IgD-negative memory B cell (primary cell): ENCODE measurements at regions not wholly inside any gene's neighbourhood (a gene's known extent, or its start where the extent isn't known, plus 50 kb on each side); places are given as distances from the start of the nearest gene placed in this dataset.
"Not testable (repeated sequence)": the region's sequence is repeated elsewhere in the genome, so short reads cannot be mapped to it uniquely, and the experiment has no call there.

Experiments
- H3K27ac Mint-ChIP-seq, 3 donors: one replicate each; pipeline ENCODE4 v1.8.0; 2020 to 2022; ENCODE audit warnings: mild to moderate bottlenecking in 3 of 3, mixed read lengths in 3 of 3, moderate library complexity in 1 of 3
- H3K27me3 Mint-ChIP-seq: one replicate; pipeline ENCODE4 v1.8.0; 2021; ENCODE audit warnings: mixed read lengths
- H3K36me3 Mint-ChIP-seq: one replicate; pipeline ENCODE4 v1.8.0; 2020; ENCODE audit warnings: mild to moderate bottlenecking, mixed read lengths
- H3K4me1 Mint-ChIP-seq, 3 donors: one replicate each; pipeline ENCODE4 v1.8.0; 2020 to 2022; ENCODE audit warnings: mixed read lengths in 3 of 3, mild to moderate bottlenecking in 1 of 3
- H3K4me3 Mint-ChIP-seq, 4 donors: one replicate each; pipeline ENCODE4 v1.8.0; 2020 to 2022; ENCODE audit warnings: mild to moderate bottlenecking in 4 of 4, mixed read lengths in 4 of 4, moderate library complexity in 3 of 4
- H3K9me3 Mint-ChIP-seq, 3 donors: one replicate each; pipeline ENCODE4 v1.8.0; 2020 to 2021; ENCODE audit warnings: mixed read lengths in 3 of 3, mild to moderate bottlenecking in 1 of 3

DNA sequence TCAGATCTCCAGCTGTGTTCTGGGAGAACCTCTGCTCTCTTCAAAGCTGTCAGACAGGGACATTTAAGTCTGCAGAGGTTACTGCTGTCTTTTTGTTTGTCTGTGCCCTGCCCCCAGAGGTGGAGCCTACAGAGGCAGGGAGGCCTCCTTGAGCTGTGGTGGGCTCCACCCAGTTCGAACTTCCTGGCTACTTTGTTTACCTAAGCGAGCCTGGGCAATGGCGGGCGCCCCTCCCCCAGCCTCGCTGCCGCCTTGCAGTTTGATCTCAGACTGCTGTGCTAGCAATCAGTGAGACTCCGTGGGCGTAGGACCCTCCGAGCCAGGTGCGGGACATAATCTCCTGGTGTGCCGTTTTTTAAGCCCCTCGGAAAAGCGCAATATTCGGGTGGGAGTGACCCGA lies 171.2 kb downstream of the RBMX2 start:
- not testable (repeated sequence) for H3K9me3 Mint-ChIP-seq, H3K36me3 Mint-ChIP-seq, H3K4me3 Mint-ChIP-seq, H3K27me3 Mint-ChIP-seq, H3K27ac Mint-ChIP-seq, H3K4me1 Mint-ChIP-seq
